Keratinocyte (primary cell): ENCODE measurements at regions not wholly inside any gene's neighbourhood (a gene's known extent, or its start where the extent isn't known, plus 50 kb on each side); places are given as distances from the start of the nearest gene placed in this dataset.

Experiments used
- CTCF ChIP-seq, 3 experiments: IDR thresholded peaks in 1 of 3; conservative IDR thresholded peaks in 1 of 3; optimal IDR thresholded peaks in 1 of 3; 2 replicates in 2 of 3; 3 replicates in 1 of 3; pipeline versions ENCODE3 to v1.5.1; 2011; ENCODE audit warnings: low read length in 3 of 3, mild to moderate bottlenecking in 3 of 3, moderate library complexity in 2 of 3, control low read depth in 1 of 3, inconsistent platforms in 1 of 3; ENCODE audit not compliant: insufficient read depth in 2 of 3; ENCODE audit errors: extremely low read depth in 1 of 3
- EZH2 ChIP-seq: IDR thresholded peaks from one replicate; pipeline ENCODE4 v1.6.1; 2012; ENCODE audit warnings: inconsistent platforms, mild to moderate bottlenecking, low read length, moderate library complexity

- no peak for TF ChIP-seq CTCF (optimal IDR thresholded peaks at IDR 0.05 in 1 of 3, IDR thresholded peaks at IDR 0.05 in 1 of 3, conservative IDR thresholded peaks at IDR 0.05 in 1 of 3; ENCODE audit: extremely low read depth in 1 of 3, insufficient read depth in 2 of 3, low read length in 3 of 3)
- TF ChIP-seq EZH2 = no peak
Measured at GRCh38 chr11:34721646-34722045, 100.8 kb downstream of the EHF start.
